Glutamatergic neuron (in vitro differentiated cells): ENCODE measurements at regions not wholly inside any gene's neighbourhood (a gene's known extent, or its start where the extent isn't known, plus 50 kb on each side); places are given as distances from the start of the nearest gene placed in this dataset.
A peak's percentile ranks its signal among the peaks of the same experiment; 100 is the strongest.

Experiments
- DNase-seq: peaks from one replicate; pipeline ENCODE4 v3.0.0; 2022
- H3K27ac Mint-ChIP-seq: one replicate; pipeline ENCODE4 v1.8.0; 2020; ENCODE audit warnings: mild to moderate bottlenecking, mixed read lengths, inconsistent platforms; ENCODE audit not compliant: unreplicated experiment
- H3K27me3 Mint-ChIP-seq: one replicate; pipeline ENCODE4 v1.8.0; 2020; ENCODE audit warnings: mild to moderate bottlenecking, moderate library complexity, mixed read lengths, inconsistent platforms; ENCODE audit not compliant: unreplicated experiment
- H3K36me3 Mint-ChIP-seq: one replicate; pipeline ENCODE4 v1.8.0; 2020; ENCODE audit warnings: mild to moderate bottlenecking, mixed read lengths, inconsistent platforms; ENCODE audit not compliant: unreplicated experiment
- H3K4me1 Mint-ChIP-seq: one replicate; pipeline ENCODE4 v1.8.0; 2020; ENCODE audit warnings: mild to moderate bottlenecking, low read depth, mixed read lengths, inconsistent platforms; ENCODE audit not compliant: unreplicated experiment
- H3K4me3 Mint-ChIP-seq: one replicate; pipeline ENCODE4 v1.8.0; 2020; ENCODE audit warnings: mild to moderate bottlenecking, mixed read lengths, inconsistent platforms; ENCODE audit not compliant: unreplicated experiment
- H3K9me3 Mint-ChIP-seq: one replicate; pipeline ENCODE4 v1.8.0; 2020; ENCODE audit warnings: mild to moderate bottlenecking, moderate library complexity, mixed read lengths, inconsistent platforms; ENCODE audit not compliant: unreplicated experiment
- TF ChIP-seq, protein P1 (sequence below): fragments of 200-600 bp; sonication (generic); IDR thresholded peaks from one replicate; pipeline ENCODE4 v1.5.0; 2021; ENCODE audit not compliant: partially characterized antibody, unreplicated experiment

GRCh38 chr7:130927564-130927963 lies 193.6 kb upstream of the KLF14 start:
- Mint-ChIP-seq H3K4me3 (peak overlapping the region; percentile 35), H3K4me1 (peaks cover 24% of the 10 kb centered on the region), H3K36me3 (no peaks in the 10 kb centered on the region), H3K27ac (peak overlapping the region; percentile 83), H3K9me3 (peaks cover 2% of the 10 kb centered on the region), H3K27me3 (peaks cover 3% of the 10 kb centered on the region)
- DNase-seq: no peak
- TF ChIP-seq, protein P1, sequence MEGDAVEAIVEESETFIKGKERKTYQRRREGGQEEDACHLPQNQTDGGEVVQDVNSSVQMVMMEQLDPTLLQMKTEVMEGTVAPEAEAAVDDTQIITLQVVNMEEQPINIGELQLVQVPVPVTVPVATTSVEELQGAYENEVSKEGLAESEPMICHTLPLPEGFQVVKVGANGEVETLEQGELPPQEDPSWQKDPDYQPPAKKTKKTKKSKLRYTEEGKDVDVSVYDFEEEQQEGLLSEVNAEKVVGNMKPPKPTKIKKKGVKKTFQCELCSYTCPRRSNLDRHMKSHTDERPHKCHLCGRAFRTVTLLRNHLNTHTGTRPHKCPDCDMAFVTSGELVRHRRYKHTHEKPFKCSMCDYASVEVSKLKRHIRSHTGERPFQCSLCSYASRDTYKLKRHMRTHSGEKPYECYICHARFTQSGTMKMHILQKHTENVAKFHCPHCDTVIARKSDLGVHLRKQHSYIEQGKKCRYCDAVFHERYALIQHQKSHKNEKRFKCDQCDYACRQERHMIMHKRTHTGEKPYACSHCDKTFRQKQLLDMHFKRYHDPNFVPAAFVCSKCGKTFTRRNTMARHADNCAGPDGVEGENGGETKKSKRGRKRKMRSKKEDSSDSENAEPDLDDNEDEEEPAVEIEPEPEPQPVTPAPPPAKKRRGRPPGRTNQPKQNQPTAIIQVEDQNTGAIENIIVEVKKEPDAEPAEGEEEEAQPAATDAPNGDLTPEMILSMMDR: no peak

DNA sequence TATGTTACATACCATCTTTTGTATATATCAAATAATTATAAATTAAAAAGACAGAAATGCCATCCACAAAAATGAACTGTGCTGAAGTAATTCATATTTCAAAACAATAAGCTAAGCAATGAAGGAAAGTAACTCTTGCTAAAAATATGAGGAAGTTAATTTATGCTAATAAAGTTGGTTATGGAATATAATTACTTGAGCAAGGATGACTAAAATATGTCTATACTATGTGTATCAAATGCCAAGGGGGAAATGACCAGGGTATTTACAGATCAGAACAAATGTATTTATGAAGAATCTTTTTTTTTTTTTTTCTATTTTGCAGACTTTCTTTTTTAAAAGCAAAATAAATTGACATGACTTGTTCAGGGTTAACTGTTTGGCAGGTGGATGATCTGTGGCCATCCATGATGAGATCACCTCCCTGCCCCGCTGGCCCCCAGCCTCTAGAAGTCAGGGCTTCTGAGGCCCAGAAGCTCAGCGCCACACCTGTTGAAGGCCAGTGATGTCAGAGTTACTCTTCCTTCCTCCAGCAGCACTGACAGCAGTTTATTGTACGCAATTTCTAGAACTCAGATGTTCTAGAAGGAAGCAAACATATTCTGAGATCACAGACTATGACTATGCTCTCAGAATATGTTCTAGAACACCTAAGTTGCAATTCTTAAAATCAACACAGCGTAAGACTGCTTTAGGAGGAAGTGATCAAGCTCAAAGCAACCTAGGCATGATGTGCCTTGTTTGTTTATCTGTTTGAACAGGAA lies 196.1 kb upstream of the KLF14 start:
- H3K4me3 Mint-ChIP-seq: no peak overlapping the region
- no peak overlapping the region for H3K27ac Mint-ChIP-seq

GRCh38 chr7:130930681-130931080 lies 196.7 kb upstream of the KLF14 start:
- peaks cover 21% of the 10 kb centered on the region for H3K4me1 Mint-ChIP-seq
- TF ChIP-seq, protein P1: no peak
- peaks cover 6% of the 10 kb centered on the region for H3K27me3 Mint-ChIP-seq
- H3K4me3 Mint-ChIP-seq: no peak overlapping the region
- H3K27ac Mint-ChIP-seq: no peak overlapping the region
- peaks cover 2% of the 10 kb centered on the region for H3K9me3 Mint-ChIP-seq
- no peaks in the 10 kb centered on the region for H3K36me3 Mint-ChIP-seq
- DNase-seq: no peak

More for the DNA sequence above, 196.1 kb upstream of the KLF14 start:
- TF ChIP-seq, protein P1: no peak
- peaks cover 21% of the 10 kb centered on the region for H3K4me1 Mint-ChIP-seq
- H3K9me3 Mint-ChIP-seq: peaks cover 2% of the 10 kb centered on the region
- no peaks in the 10 kb centered on the region for H3K36me3 Mint-ChIP-seq
- DNase-seq: no peak
- H3K27me3 Mint-ChIP-seq: peaks cover 6% of the 10 kb centered on the region

- H3K27ac Mint-ChIP-seq: no peak overlapping the region
- peaks cover 6% of the 10 kb centered on the region for H3K27me3 Mint-ChIP-seq
- no peak overlapping the region for H3K4me3 Mint-ChIP-seq
- H3K9me3 Mint-ChIP-seq: peaks cover 2% of the 10 kb centered on the region
- TF ChIP-seq, protein P1: no peak
- H3K4me1 Mint-ChIP-seq: peaks cover 15% of the 10 kb centered on the region
- H3K36me3 Mint-ChIP-seq: no peaks in the 10 kb centered on the region
- no peak for DNase-seq
Observed at GRCh38 chr7:130931423-130931822, 197.4 kb upstream of the KLF14 start.

DNA sequence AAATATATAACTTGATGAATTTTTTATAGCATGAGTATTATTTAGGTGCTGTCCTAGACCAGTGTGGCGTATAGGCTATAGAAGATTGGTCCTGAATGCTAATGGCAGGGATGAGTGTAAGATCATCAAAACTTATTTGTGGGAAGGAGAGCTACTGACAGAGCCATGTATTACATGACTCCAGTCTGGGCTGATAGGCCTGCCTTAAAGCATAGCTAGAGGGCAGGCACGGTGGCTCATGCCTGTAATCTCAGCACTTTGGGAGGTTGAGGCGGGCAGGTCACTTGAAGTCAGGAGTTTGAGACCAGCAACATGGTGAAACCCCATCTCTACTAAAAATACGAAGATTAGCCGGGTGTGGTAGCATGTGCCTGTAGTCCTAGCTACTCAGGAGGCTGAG lies 198.1 kb upstream of the KLF14 start:
- Mint-ChIP-seq H3K27me3 (peaks cover 6% of the 10 kb centered on the region), H3K9me3 (peaks cover 2% of the 10 kb centered on the region), H3K4me3 (no peak overlapping the region), H3K27ac (no peak overlapping the region), H3K4me1 (peaks cover 12% of the 10 kb centered on the region), H3K36me3 (no peaks in the 10 kb centered on the region)
- no peak for DNase-seq
- TF ChIP-seq, protein P1: no peak
